H9 (cell line): ENCODE measurements at regions not wholly inside any gene's neighbourhood (a gene's known extent, or its start where the extent isn't known, plus 50 kb on each side); places are given as distances from the start of the nearest gene placed in this dataset.

Experiments used
- DNase-seq: peaks from one replicate; pipeline ENCODE4 v3.0.0-alpha.2; 2017
- H2AFZ ChIP-seq: one replicate; pipeline ENCODE4 v1.6.1; 2013; ENCODE audit warnings: mild to moderate bottlenecking, low read length, control low read depth, moderate library complexity
- H2AK5ac ChIP-seq: 2 replicates; pipeline ENCODE4 v1.6.1; 2013; ENCODE audit warnings: low read length, control low read depth, mixed read lengths; ENCODE audit not compliant: insufficient read length
- H2BK120ac ChIP-seq: one replicate; pipeline ENCODE4 v1.6.1; 2013; ENCODE audit warnings: low read depth, mild to moderate bottlenecking, low read length, control low read depth, inconsistent platforms; ENCODE audit not compliant: poor library complexity, severe bottlenecking
- H2BK12ac ChIP-seq: 2 replicates; pipeline ENCODE4 v1.6.1; 2013; ENCODE audit warnings: low read length, control low read depth, mixed read lengths, low read depth; ENCODE audit not compliant: insufficient read length
- H2BK15ac ChIP-seq: 2 replicates; pipeline ENCODE4 v1.6.1; 2013; ENCODE audit warnings: low read depth, low read length, control low read depth
- H2BK20ac ChIP-seq: one replicate; pipeline ENCODE4 v1.6.1; 2013; ENCODE audit warnings: low read depth, mild to moderate bottlenecking, low read length, control low read depth, inconsistent platforms; ENCODE audit not compliant: poor library complexity, severe bottlenecking
- H2BK5ac ChIP-seq: 2 replicates; pipeline ENCODE4 v1.6.1; 2013; ENCODE audit warnings: low read length, control low read depth, mixed read lengths; ENCODE audit not compliant: insufficient read length
- H3K14ac ChIP-seq: 2 replicates; pipeline ENCODE4 v1.6.1; 2013; ENCODE audit warnings: low read length, control low read depth; ENCODE audit not compliant: insufficient read depth
- H3K18ac ChIP-seq: 2 replicates; pipeline ENCODE4 v1.6.1; 2013; ENCODE audit warnings: low read depth, mild to moderate bottlenecking, mixed read lengths, low read length, control low read depth; ENCODE audit not compliant: insufficient read length
- H3K23ac ChIP-seq: 2 replicates; pipeline ENCODE4 v1.6.1; 2013; ENCODE audit warnings: low read length, control low read depth, mixed read lengths, low read depth; ENCODE audit not compliant: insufficient read length
- H3K23me2 ChIP-seq: 2 replicates; pipeline ENCODE4 v1.6.1; 2013; ENCODE audit warnings: low read depth, mild to moderate bottlenecking, mixed read lengths, low read length, control low read depth; ENCODE audit not compliant: insufficient read length, poor library complexity, severe bottlenecking
- H3K27ac ChIP-seq: 2 replicates; pipeline ENCODE4 v1.5.1; 2013; ENCODE audit warnings: low read length, control low read depth, mixed read lengths, low read depth; ENCODE audit not compliant: insufficient read length
- H3K27me3 ChIP-seq: 2 replicates; pipeline ENCODE4 v1.6.1; 2013; ENCODE audit warnings: low read length, control low read depth, inconsistent platforms; ENCODE audit not compliant: insufficient read depth
- H3K4ac ChIP-seq: 2 replicates; pipeline ENCODE4 v1.6.1; 2013; ENCODE audit warnings: low read depth, mild to moderate bottlenecking, control low read depth, inconsistent platforms, low read length, moderate library complexity
- H3K4me1 ChIP-seq: 2 replicates; pipeline ENCODE4 v1.6.1; 2013; ENCODE audit warnings: low read length, control low read depth, inconsistent platforms; ENCODE audit not compliant: insufficient read depth
- H3K4me2 ChIP-seq: 2 replicates; pipeline ENCODE4 v1.6.1; 2013; ENCODE audit warnings: low read length, control low read depth, mixed read lengths; ENCODE audit not compliant: insufficient read length, insufficient read depth
- H3K56ac ChIP-seq: 2 replicates; pipeline ENCODE4 v1.6.1; 2013; ENCODE audit warnings: low read depth, mild to moderate bottlenecking, mixed read lengths, low read length, control low read depth; ENCODE audit not compliant: insufficient read length
- H3K79me1 ChIP-seq: 2 replicates; pipeline ENCODE4 v1.6.1; 2013; ENCODE audit warnings: low read depth, mild to moderate bottlenecking, moderate library complexity, low read length, control low read depth, inconsistent platforms; ENCODE audit not compliant: insufficient read depth, poor library complexity, severe bottlenecking
- H3K79me2 ChIP-seq: 2 replicates; pipeline ENCODE4 v1.6.1; 2013; ENCODE audit warnings: low read length, control low read depth, inconsistent platforms; ENCODE audit not compliant: insufficient read depth
- H3K9ac ChIP-seq: 2 replicates; pipeline ENCODE4 v1.6.1; 2013; ENCODE audit warnings: low read length, control low read depth, mixed read lengths; ENCODE audit not compliant: insufficient read length; ENCODE audit errors: extremely low read depth
- H3K9me3 ChIP-seq: one replicate; pipeline ENCODE4 v1.6.1; 2013; ENCODE audit warnings: low read depth, low read length, inconsistent platforms; ENCODE audit not compliant: control insufficient read depth
- H3T11ph ChIP-seq: one replicate; pipeline ENCODE4 v1.6.1; 2013; ENCODE audit warnings: mild to moderate bottlenecking, low read length, control low read depth, inconsistent platforms
- H4K20me1 ChIP-seq: one replicate; pipeline ENCODE4 v1.6.1; 2013; ENCODE audit not compliant: control insufficient read depth, insufficient read length, insufficient read depth
- H4K5ac ChIP-seq: 2 replicates; pipeline ENCODE4 v1.6.1; 2013; ENCODE audit warnings: low read depth, mild to moderate bottlenecking, mixed read lengths, low read length, control low read depth; ENCODE audit not compliant: insufficient read length
- H4K8ac ChIP-seq: replicated peaks from 2 replicates; pipeline ENCODE4 v1.6.1; 2013; ENCODE audit warnings: low read length, control low read depth, mixed read lengths, low read depth; ENCODE audit not compliant: insufficient read length
- H4K91ac ChIP-seq: 2 replicates; pipeline ENCODE4 v1.6.1; 2013; ENCODE audit warnings: low read depth, mild to moderate bottlenecking, moderate library complexity, mixed read lengths, low read length, control low read depth; ENCODE audit not compliant: insufficient read length
- H3K27ac Mint-ChIP-seq, 3 experiments: 2 replicates in 2 of 3; 3 replicates in 1 of 3; pipeline ENCODE4 v1.8.0; 2020 to 2021; ENCODE audit warnings: mixed read lengths in 3 of 3, mild to moderate bottlenecking in 1 of 3, moderate library complexity in 1 of 3
- H3K27me3 Mint-ChIP-seq: 2 replicates; pipeline ENCODE4 v1.8.0; 2021; ENCODE audit warnings: low read depth, mild to moderate bottlenecking, moderate library complexity, mixed read lengths
- H3K36me3 Mint-ChIP-seq, 3 experiments: 2 replicates in 2 of 3; 3 replicates in 1 of 3; pipeline ENCODE4 v1.8.0; 2020 to 2021; ENCODE audit warnings: low read depth in 3 of 3, mixed read lengths in 3 of 3; ENCODE audit not compliant: insufficient read depth in 1 of 3
- H3K4me1 Mint-ChIP-seq, 2 experiments: 2 replicates each; pipeline ENCODE4 v1.8.0; 2020; ENCODE audit warnings: mixed read lengths in 2 of 2
- H3K4me3 Mint-ChIP-seq, 2 experiments: 2 replicates in 1 of 2; 3 replicates in 1 of 2; pipeline ENCODE4 v1.8.0; 2020 to 2021; ENCODE audit warnings: mild to moderate bottlenecking in 2 of 2, mixed read lengths in 2 of 2, moderate library complexity in 1 of 2
- H3K9me3 Mint-ChIP-seq, 2 experiments: 2 replicates in 1 of 2; 3 replicates in 1 of 2; pipeline ENCODE4 v1.8.0; 2020; ENCODE audit warnings: mild to moderate bottlenecking in 2 of 2, mixed read lengths in 2 of 2, moderate library complexity in 1 of 2
- WGBS: extraction: QIAGEN DNeasy Blood & Tissue Kit; methylation state at CpG from one replicate; pipeline ENCODE4 v1.1.7; 2013; ENCODE audit warnings: missing lambda C conversion rate, low lambda C conversion rate, mixed read lengths; ENCODE audit not compliant: insufficient read length; ENCODE audit errors: extremely low coverage; 5-methylcytosine and 5-hydroxymethylcytosine counted together
- TF ChIP-seq, protein P1 (sequence below): fragments of 200-600 bp; sonication (generic); conservative IDR thresholded peaks from 3 replicates; pipeline ENCODE4 v1.8.0; 2021; ENCODE audit warnings: antibody characterized with exemption, mild to moderate bottlenecking

DNA sequence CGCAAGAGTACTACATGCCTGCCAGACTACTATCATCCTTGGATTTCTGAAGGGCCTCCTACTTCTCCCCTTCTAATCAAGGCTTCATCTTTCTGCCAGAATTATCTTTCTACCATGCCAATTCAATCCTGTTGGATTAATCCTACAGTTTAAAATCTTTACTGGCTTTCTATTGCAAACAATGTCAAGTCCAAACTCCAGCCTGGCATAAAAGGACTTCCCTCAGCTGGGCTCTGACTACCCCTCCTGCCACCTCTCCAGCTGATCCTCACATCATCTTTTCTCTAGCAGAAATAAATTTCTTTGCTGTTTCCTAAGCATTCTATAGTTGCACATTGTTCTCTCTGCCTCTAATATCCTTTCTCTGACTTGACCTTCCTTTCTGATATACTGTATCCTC lies 119.7 kb upstream of the RAD23B start:
- Mint-ChIP-seq H3K27ac (no peak overlapping the region), H3K9me3 (no peaks in the 10 kb centered on the region), H3K4me3 (no peak overlapping the region), H3K36me3 (no peaks in the 10 kb centered on the region), H3K27me3 (peaks cover 1% of the 10 kb centered on the region; the same call in 1 of the 2 replicates), H3K4me1 (no peaks in the 10 kb centered on the region)
- Histone ChIP-seq H3K9me3 (no peaks in the 10 kb centered on the region), H3K9ac (no peak overlapping the region), H3T11ph (no peak overlapping the region), H3K27me3 (no peaks in the 10 kb centered on the region), H3K79me1 (no peaks in the 10 kb centered on the region), H3K18ac (no peak overlapping the region), H4K8ac (no peak overlapping the region), H2BK20ac (no peak overlapping the region), H3K56ac (no peak overlapping the region), H3K4me1 (no peaks in the 10 kb centered on the region), H3K23me2 (no peaks in the 10 kb centered on the region), H2BK120ac (no peak overlapping the region), H3K27ac (no peak overlapping the region), H3K79me2 (no peaks in the 10 kb centered on the region), H3K4ac (no peak overlapping the region), H3K4me2 (no peak overlapping the region), H2BK5ac (no peak overlapping the region), H2BK12ac (no peak overlapping the region), H3K14ac (no peak overlapping the region), H2AFZ (no peak overlapping the region), H4K20me1 (no peaks in the 10 kb centered on the region), H4K5ac (no peak overlapping the region), H3K23ac (no peak overlapping the region), H2AK5ac (no peak overlapping the region), H2BK15ac (no peak overlapping the region), H4K91ac (no peak overlapping the region)
- WGBS, result no CpG with 5 or more reads among the region's 1 CpG
- TF ChIP-seq, protein P1, sequence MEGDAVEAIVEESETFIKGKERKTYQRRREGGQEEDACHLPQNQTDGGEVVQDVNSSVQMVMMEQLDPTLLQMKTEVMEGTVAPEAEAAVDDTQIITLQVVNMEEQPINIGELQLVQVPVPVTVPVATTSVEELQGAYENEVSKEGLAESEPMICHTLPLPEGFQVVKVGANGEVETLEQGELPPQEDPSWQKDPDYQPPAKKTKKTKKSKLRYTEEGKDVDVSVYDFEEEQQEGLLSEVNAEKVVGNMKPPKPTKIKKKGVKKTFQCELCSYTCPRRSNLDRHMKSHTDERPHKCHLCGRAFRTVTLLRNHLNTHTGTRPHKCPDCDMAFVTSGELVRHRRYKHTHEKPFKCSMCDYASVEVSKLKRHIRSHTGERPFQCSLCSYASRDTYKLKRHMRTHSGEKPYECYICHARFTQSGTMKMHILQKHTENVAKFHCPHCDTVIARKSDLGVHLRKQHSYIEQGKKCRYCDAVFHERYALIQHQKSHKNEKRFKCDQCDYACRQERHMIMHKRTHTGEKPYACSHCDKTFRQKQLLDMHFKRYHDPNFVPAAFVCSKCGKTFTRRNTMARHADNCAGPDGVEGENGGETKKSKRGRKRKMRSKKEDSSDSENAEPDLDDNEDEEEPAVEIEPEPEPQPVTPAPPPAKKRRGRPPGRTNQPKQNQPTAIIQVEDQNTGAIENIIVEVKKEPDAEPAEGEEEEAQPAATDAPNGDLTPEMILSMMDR, result no peak
- no peak for DNase-seq
